ENCODE measurements at regions not wholly inside any gene's neighbourhood (a gene's known extent, or its start where the extent isn't known, plus 50 kb on each side); places are given as distances from the start of the nearest gene placed in this dataset.

DNA sequence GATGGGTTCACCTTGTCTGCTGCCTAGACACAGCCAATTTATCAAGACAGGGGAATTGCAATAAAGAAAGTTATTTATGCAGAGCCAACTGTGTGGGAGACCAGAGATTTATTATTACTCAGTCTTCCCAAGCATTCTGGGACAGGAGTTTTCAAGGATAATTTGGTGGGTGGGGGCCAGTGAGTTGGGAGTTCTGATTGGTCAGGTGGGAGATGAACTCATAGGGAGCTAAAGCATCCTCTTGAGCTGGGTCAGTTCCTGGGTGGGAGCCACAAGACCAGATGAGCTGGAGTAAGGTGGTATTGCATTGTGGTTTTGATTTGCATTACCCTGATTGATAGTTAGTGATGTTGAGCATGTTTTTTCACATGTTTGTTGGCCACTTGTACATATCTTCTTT is 86.1 kb downstream of the PRKAB2 start:
- no peaks in the 10 kb centered on the region for H3K36me3 ChIP-seq
- H3K9me3 ChIP-seq: peaks cover 0 to 4% (median 0%) of the 10 kb centered on the region in 3 donors
- no peak for DNase-seq
- peaks cover 0 to 9% (median 4%) of the 10 kb centered on the region in 4 donors for H3K4me1 ChIP-seq
- peaks cover 0 to 8% of the 10 kb centered on the region in 2 donors for H3K27me3 ChIP-seq
- H3K27ac ChIP-seq: no peak overlapping the region
- H3K4me3 ChIP-seq: no peak overlapping the region
- TF ChIP-seq, protein P1, sequence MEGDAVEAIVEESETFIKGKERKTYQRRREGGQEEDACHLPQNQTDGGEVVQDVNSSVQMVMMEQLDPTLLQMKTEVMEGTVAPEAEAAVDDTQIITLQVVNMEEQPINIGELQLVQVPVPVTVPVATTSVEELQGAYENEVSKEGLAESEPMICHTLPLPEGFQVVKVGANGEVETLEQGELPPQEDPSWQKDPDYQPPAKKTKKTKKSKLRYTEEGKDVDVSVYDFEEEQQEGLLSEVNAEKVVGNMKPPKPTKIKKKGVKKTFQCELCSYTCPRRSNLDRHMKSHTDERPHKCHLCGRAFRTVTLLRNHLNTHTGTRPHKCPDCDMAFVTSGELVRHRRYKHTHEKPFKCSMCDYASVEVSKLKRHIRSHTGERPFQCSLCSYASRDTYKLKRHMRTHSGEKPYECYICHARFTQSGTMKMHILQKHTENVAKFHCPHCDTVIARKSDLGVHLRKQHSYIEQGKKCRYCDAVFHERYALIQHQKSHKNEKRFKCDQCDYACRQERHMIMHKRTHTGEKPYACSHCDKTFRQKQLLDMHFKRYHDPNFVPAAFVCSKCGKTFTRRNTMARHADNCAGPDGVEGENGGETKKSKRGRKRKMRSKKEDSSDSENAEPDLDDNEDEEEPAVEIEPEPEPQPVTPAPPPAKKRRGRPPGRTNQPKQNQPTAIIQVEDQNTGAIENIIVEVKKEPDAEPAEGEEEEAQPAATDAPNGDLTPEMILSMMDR (IDR thresholded peaks at IDR 0.05): no peak
- intact Hi-C loops (cut with DNase I; ENCODE audit: low total_unique reads): no loop called here

DNA sequence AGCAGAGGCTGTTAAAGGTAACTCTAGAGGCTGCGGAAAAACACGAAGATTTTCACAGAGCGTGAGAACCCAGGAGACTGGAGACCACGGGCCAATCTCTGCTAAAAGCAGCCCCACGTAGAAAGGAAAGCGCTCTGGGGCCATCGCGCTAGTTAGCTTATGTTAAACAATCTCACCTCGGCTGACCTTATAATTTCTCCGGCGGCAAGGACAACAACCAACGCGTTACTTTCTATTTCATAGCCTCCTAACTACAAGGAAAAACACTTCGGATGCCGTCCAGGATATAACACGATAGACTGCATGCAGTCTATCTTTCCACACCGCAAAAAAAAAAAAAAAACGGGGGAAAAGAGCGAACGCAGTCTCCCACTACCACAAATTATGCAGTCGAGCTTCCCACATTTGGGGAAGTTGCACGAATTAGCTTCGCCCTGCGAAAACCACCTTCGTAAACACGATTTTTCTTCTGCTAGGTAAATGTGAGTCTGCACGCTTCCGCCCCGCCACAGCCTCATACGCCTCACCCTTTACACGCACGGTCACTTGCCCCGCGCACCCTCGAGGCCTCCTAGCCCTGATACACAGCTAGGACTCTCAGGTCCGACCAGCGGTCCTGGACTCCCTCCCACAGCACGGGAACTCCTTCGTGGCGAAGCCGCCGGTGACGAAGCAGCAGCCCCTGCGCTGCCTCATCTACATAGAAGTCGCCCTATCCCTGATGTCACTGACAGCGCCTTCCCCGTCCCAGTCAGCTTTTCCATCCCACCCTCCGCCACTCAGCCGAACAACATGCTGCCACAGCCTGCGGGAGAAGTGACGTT is 87.8 kb downstream of the PRKAB2 start:
- peaks cover 0 to 4% (median 0%) of the 10 kb centered on the region in 3 donors for H3K9me3 ChIP-seq
- peak; percentile 64 to 82 for DNase-seq

DNA sequence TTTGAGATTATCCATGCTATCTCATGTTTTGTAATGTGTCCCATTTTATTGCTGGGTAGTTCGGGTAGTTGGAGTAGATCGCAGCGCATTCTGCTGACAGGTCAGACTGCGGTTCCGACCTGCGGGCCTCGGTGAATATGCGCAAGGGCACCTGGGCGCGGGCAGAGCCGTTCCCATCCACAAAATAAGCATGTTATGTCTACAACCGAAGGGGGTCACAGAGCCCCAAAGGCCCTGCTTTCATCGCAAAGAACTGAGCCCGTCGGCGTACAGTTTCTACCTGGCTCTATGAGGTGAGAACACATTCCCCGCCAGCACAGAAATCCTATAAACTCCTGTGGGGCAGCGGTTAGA is 88.4 kb downstream of the PRKAB2 start:
- peaks cover 0 to 28% (median 22%) of the 10 kb centered on the region in 4 donors for H3K4me1 ChIP-seq
- peak overlapping the region; percentile 52 to 59 for H3K4me3 ChIP-seq
- H3K27ac ChIP-seq: peak overlapping the region in 1 of 2 donors; percentile 56
- peaks cover 0 to 4% (median 0%) of the 10 kb centered on the region in 3 donors for H3K9me3 ChIP-seq
- intact Hi-C loops (cut with DNase I; ENCODE audit: low total_unique reads): no loop called here
- no peaks in the 10 kb centered on the region for H3K36me3 ChIP-seq
- peaks cover 0 to 30% of the 10 kb centered on the region in 2 donors for H3K27me3 ChIP-seq
- DNase-seq: no peak
- TF ChIP-seq, protein P1 (IDR thresholded peaks at IDR 0.05): no peak

More for the DNA sequence above, 87.8 kb downstream of the PRKAB2 start:
- peak overlapping the region; percentile 56 to 75 for H3K27ac ChIP-seq
- peaks cover 0 to 24% of the 10 kb centered on the region in 2 donors for H3K27me3 ChIP-seq
- peak overlapping the region; percentile 52 to 59 for H3K4me3 ChIP-seq
- H3K4me1 ChIP-seq: peaks cover 0 to 22% (median 17%) of the 10 kb centered on the region in 4 donors
- no peaks in the 10 kb centered on the region for H3K36me3 ChIP-seq
- intact Hi-C loops (cut with DNase I; ENCODE audit: low total_unique reads): no loop called here
- TF ChIP-seq, protein P1 (IDR thresholded peaks at IDR 0.05): no peak

DNA sequence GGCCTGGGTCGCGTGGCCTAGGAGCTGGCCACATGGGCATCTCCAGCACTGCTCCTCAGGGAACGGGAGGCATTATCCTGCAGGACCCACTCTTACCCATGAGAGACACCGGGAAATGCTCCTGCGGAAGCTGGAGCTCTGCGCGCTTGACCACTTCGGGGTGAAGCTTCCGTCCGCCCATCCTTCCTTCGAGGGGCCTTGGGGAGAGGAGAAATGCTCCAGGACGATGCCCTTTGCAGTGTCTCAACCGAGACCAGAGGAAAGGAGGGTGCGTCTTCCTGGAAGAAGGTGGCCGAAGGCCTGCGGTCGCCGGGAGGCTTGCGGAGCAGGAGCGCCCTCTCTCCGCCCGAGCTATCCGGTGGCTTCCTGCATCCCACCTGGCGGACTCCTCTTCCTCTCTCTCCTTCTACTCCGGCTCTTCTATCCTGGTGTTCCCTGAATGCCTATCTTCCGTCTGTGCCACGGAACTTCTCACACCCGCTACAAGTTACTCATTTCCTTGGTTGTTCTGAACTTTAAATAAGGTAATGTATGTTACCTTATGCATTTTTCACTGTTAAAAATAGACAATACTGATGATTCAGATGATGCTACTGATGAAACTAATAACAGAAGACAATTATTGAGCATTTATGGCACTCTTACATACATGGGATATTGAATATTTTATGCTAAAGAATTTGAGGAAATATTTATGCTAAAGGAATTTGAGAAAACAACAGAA is 91.4 kb downstream of the PRKAB2 start:
- H3K27me3 ChIP-seq: peaks cover 4 to 61% of the 10 kb centered on the region in 2 donors
- H3K36me3 ChIP-seq: no peaks in the 10 kb centered on the region
- H3K4me3 ChIP-seq: no peak overlapping the region
- TF ChIP-seq, protein P1 (IDR thresholded peaks at IDR 0.05): no peak
- H3K4me1 ChIP-seq: peaks cover 0 to 42% (median 30%) of the 10 kb centered on the region in 4 donors
- intact Hi-C loops (cut with DNase I; ENCODE audit: low total_unique reads): no loop called here
- H3K9me3 ChIP-seq: no peaks in the 10 kb centered on the region
- no peak overlapping the region for H3K27ac ChIP-seq
- DNase-seq: no peak

DNA sequence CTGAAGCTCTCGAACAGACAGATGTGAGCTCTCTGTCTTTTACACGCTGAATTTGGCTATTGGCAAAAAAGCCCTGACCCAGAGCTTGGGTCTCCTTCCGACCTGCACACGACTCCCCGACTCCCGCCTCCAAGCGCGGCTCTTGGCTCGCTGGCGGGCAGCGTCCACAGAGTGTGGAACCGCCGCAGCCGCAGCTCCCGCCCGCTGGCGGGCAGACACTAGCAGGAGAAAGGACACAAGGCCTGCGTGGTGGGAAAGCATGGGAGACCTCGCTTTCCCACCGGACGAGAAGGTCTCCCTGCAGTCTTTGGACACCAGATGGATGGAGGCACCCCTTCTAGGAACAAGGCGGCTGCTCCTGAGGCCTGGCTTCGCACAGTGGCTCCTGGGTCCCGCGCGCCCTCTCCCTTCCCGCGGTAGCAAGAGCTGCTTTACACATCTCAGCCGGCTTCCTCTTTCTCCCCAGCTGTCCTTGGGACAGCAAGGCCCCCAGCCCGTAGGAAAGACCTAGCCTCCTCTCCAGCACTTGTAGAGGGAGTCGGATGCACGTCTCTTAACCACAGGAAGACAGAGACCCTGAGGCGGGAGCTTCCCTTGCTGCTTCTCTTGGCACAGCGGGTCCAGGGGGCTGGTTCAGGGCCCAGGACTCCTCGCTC is 92.1 kb downstream of the PRKAB2 start:
- H3K27me3 ChIP-seq: peaks cover 4 to 68% of the 10 kb centered on the region in 2 donors
- no peak overlapping the region for H3K27ac ChIP-seq
- TF ChIP-seq, protein P1 (IDR thresholded peaks at IDR 0.05): no peak
- no peak for DNase-seq
- peaks cover 0 to 42% (median 30%) of the 10 kb centered on the region in 4 donors for H3K4me1 ChIP-seq
- intact Hi-C loops (cut with DNase I; ENCODE audit: low total_unique reads): no loop called here
- no peak overlapping the region for H3K4me3 ChIP-seq
- H3K9me3 ChIP-seq: no peaks in the 10 kb centered on the region
- no peaks in the 10 kb centered on the region for H3K36me3 ChIP-seq
